HuH-7 (cell line): ENCODE measurements at regions not wholly inside any gene's neighbourhood (a gene's known extent, or its start where the extent isn't known, plus 50 kb on each side); places are given as distances from the start of the nearest gene placed in this dataset.
"Not testable (repeated sequence)": the region's sequence is repeated elsewhere in the genome, so short reads cannot be mapped to it uniquely, and the experiment has no call there.

Experiments
- DNase-seq: peaks from one replicate; pipeline ENCODE4 v3.0.0; 2011; ENCODE audit warnings: low spot score

- no peak for DNase-seq
These were observed 68.3 kb downstream of the DYRK2 start for GRCh38 chr12:67716817-67717216.

- not testable (repeated sequence) for DNase-seq
These were observed 70.8 kb downstream of the DYRK2 start for GRCh38 chr12:67719303-67719702.

GRCh38 chr12:67720351-67720856 is 71.9 kb downstream of the DYRK2 start:
- DNase-seq = peak; percentile 60

GRCh38 chr12:67721248-67721647 is 72.7 kb downstream of the DYRK2 start:
- no peak for DNase-seq

- DNase-seq = no peak
These were observed 73.8 kb downstream of the DYRK2 start for GRCh38 chr12:67722296-67722695.

GRCh38 chr12:67726868-67727267 is 78.3 kb downstream of the DYRK2 start:
- no peak for DNase-seq

- no peak for DNase-seq
These were observed 79.4 kb downstream of the DYRK2 start for GRCh38 chr12:67727702-67728666.

GRCh38 chr12:67732857-67733256 is 84.3 kb downstream of the DYRK2 start:
- DNase-seq = no peak

- no peak for DNase-seq
These were observed 87.3 kb downstream of the DYRK2 start for GRCh38 chr12:67735868-67736267.

- no peak for DNase-seq
These were observed 92.2 kb downstream of the DYRK2 start for GRCh38 chr12:67740711-67741110.

GRCh38 chr12:67741270-67741669 is 92.7 kb downstream of the DYRK2 start:
- DNase-seq = no peak

GRCh38 chr12:67742461-67742860 is 93.9 kb downstream of the DYRK2 start:
- no peak for DNase-seq

GRCh38 chr12:67747869-67748742 is 99.6 kb downstream of the DYRK2 start:
- DNase-seq = peak; percentile 40

- peak; percentile 46 for DNase-seq
These were observed 100.1 kb downstream of the DYRK2 start for GRCh38 chr12:67748743-67749040.

GRCh38 chr12:67750513-67751183 is 102.1 kb downstream of the DYRK2 start:
- no peak for DNase-seq

- DNase-seq = no peak
These were observed 102.9 kb downstream of the DYRK2 start for GRCh38 chr12:67751381-67751928.

GRCh38 chr12:67752226-67752732 is 103.7 kb downstream of the DYRK2 start:
- no peak for DNase-seq

- no peak for DNase-seq
These were observed 106.6 kb downstream of the DYRK2 start for GRCh38 chr12:67754933-67755697.

GRCh38 chr12:67757651-67758050 is 109.1 kb downstream of the DYRK2 start:
- DNase-seq = no peak

GRCh38 chr12:67758119-67758518 is 109.6 kb downstream of the DYRK2 start:
- DNase-seq = no peak

- DNase-seq = no peak
These were observed 110.0 kb downstream of the DYRK2 start for GRCh38 chr12:67758521-67758920.
